ENCODE measurements at regions not wholly inside any gene's neighbourhood (a gene's known extent, or its start where the extent isn't known, plus 50 kb on each side); places are given as distances from the start of the nearest gene placed in this dataset.
A peak's percentile ranks its signal among the peaks of the same experiment; 100 is the strongest.

- Mint-ChIP-seq H3K4me3 (no peak overlapping the region), H3K9me3 (peaks cover 19% of the 10 kb centered on the region), H3K36me3 (ENCODE audit: low read depth) (no peaks in the 10 kb centered on the region), H3K4me1 (ENCODE audit: low read depth) (no peaks in the 10 kb centered on the region), H3K27ac (no peak overlapping the region), H3K27me3 (no peaks in the 10 kb centered on the region)
- DNase-seq (peak; percentile 9), ATAC-seq (peak; percentile 24)
- ChIA-PET POLR2A (no interaction called here), CTCF (no interaction called here)
- no peak for TF ChIP-seq CTCF (IDR thresholded peaks at IDR 0.05)
- intact Hi-C loops (cut with micrococcal nuclease), result no loop called here
Observed at GRCh38 chr20:24866008-24866407, 83.1 kb upstream of the CST7 start.

- no peaks in the 10 kb centered on the region for H3K4me1 Mint-ChIP-seq (ENCODE audit: low read depth)
- POLR2A ChIA-PET, result no interaction called here
- intact Hi-C loops (cut with micrococcal nuclease), result no loop called here
Observed at GRCh38 chr20:24866742-24867141, 82.3 kb upstream of the CST7 start.

GRCh38 chr20:24867556-24867955 is 81.5 kb upstream of the CST7 start:
- POLR2A ChIA-PET, result no interaction called here
- H3K36me3 Mint-ChIP-seq (ENCODE audit: low read depth), result no peaks in the 10 kb centered on the region
- TF ChIP-seq CTCF (IDR thresholded peaks at IDR 0.05), result no peak
- no peak overlapping the region for H3K4me3 Mint-ChIP-seq
- no peak for ATAC-seq
- peaks cover 2% of the 10 kb centered on the region for H3K27me3 Mint-ChIP-seq
- peaks cover 19% of the 10 kb centered on the region for H3K9me3 Mint-ChIP-seq
- no peaks in the 10 kb centered on the region for H3K4me1 Mint-ChIP-seq (ENCODE audit: low read depth)
- H3K27ac Mint-ChIP-seq, result no peak overlapping the region
- CTCF ChIA-PET, result no interaction called here
- no peak for DNase-seq
- intact Hi-C loops (cut with micrococcal nuclease), result no loop called here

More at GRCh38 chr20:24866742-24867141, 82.3 kb upstream of the CST7 start:
- TF ChIP-seq CTCF (IDR thresholded peaks at IDR 0.05), result no peak
- Mint-ChIP-seq H3K9me3 (peaks cover 19% of the 10 kb centered on the region), H3K27ac (no peak overlapping the region), H3K4me3 (no peak overlapping the region), H3K36me3 (ENCODE audit: low read depth) (no peaks in the 10 kb centered on the region), H3K27me3 (no peaks in the 10 kb centered on the region)
- ATAC-seq (no peak), DNase-seq (no peak)
- CTCF ChIA-PET, result no interaction called here

GRCh38 chr20:24868396-24868927 is 80.6 kb upstream of the CST7 start:
- Mint-ChIP-seq H3K4me1 (ENCODE audit: low read depth) (no peaks in the 10 kb centered on the region), H3K36me3 (ENCODE audit: low read depth) (no peaks in the 10 kb centered on the region), H3K4me3 (no peak overlapping the region), H3K9me3 (peaks cover 19% of the 10 kb centered on the region), H3K27me3 (peaks cover 2% of the 10 kb centered on the region), H3K27ac (no peak overlapping the region)
- no peak for TF ChIP-seq CTCF (IDR thresholded peaks at IDR 0.05)
- no peak for ATAC-seq
- ChIA-PET POLR2A (interaction anchor here (0.5 kb wide), 1 partner anchor 21 kb away, joined by 4 read pairs; no protein-coding TSS in a partner anchor), CTCF (no interaction called here)
- no peak for DNase-seq
- intact Hi-C loops (cut with micrococcal nuclease), result no loop called here

- CTCF ChIA-PET, result no interaction called here
- DNase-seq, result no peak
- no peaks in the 10 kb centered on the region for H3K4me1 Mint-ChIP-seq (ENCODE audit: low read depth)
- POLR2A ChIA-PET, result interaction anchor here (0.5 kb wide), 1 partner anchor 21 kb away, joined by 4 read pairs; no protein-coding TSS in a partner anchor
- peaks cover 15% of the 10 kb centered on the region for H3K9me3 Mint-ChIP-seq
- peaks cover 2% of the 10 kb centered on the region for H3K27me3 Mint-ChIP-seq
- H3K4me3 Mint-ChIP-seq, result no peak overlapping the region
- no peak for ATAC-seq
- intact Hi-C loops (cut with micrococcal nuclease), result no loop called here
- no peaks in the 10 kb centered on the region for H3K36me3 Mint-ChIP-seq (ENCODE audit: low read depth)
- TF ChIP-seq CTCF (IDR thresholded peaks at IDR 0.05), result no peak
- no peak overlapping the region for H3K27ac Mint-ChIP-seq
Observed at GRCh38 chr20:24868959-24869358, 80.1 kb upstream of the CST7 start.
